Daoy (cell line): ENCODE measurements at regions not wholly inside any gene's neighbourhood (a gene's known extent, or its start where the extent isn't known, plus 50 kb on each side); places are given as distances from the start of the nearest gene placed in this dataset.
"Not testable (repeated sequence)": the region's sequence is repeated elsewhere in the genome, so short reads cannot be mapped to it uniquely, and the experiment has no call there.

Source experiments
- DNase-seq: peaks from one replicate; pipeline ENCODE4 v3.0.0-alpha.2; 2015; ENCODE audit warnings: low read depth

DNA sequence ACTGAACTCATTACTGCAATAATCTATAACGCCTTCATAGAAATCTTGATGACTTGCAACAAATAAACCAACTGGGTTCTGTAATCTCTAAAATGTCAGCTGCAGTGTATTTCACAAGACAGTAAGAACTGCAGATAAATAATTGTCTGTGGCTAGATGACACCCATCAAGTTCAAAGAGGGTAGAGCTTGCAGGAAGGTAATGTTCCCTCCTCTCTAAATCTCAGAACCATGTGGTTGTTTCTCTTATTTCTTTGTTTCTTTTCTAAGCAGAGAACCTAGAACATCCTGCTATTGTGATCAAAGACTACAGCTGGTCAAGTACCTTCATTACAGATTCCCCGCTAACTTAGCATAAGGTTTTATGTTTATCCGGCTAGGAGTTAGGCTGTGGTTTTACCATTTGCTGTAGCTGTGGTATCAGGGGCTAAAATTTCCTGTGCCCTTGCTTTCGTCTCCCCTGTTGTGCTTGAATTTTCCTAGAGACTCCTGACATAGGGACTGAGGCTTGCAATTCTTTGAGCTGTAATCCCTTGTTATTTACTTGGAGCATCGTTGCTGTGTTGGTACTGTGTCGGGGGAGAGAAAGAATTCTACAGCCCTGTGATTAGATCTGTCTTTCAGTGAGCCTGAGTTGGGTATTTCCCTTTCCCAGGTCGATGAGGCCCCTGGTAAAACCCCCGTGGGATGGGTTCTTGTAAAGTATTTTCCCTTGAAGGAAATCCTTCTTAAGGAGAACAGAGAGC, 253.1 kb upstream of the BTG1 start:
- no peak for DNase-seq

DNA sequence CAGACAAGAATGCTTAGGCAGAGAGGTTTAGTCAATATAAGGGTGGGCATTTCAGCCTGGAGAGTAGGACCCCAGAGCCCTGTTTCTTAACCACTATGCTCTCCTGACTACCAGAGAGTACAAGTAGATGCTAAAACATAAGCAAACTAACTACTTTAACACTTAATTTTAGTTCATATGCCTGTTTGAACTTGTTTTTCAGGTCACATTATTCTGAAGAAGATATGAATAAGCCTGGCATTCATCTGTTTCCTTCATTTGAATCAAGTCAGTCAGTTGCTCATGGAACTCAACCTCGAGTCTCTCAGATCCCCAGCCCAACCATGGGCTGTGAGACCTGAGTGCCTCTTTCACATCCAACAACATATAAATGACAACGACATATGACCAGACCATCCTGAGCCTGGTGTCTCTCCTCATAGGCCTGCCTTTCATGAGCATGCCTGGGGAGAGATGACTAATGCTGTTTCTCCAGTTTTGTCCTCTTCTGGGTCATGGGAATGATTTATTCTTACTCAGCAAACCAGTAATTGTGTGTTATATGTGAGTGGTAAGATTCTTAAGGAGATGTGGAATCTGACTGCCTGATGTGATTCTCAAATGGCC, 251.1 kb upstream of the BTG1 start:
- DNase-seq, result peak; percentile 28

DNA sequence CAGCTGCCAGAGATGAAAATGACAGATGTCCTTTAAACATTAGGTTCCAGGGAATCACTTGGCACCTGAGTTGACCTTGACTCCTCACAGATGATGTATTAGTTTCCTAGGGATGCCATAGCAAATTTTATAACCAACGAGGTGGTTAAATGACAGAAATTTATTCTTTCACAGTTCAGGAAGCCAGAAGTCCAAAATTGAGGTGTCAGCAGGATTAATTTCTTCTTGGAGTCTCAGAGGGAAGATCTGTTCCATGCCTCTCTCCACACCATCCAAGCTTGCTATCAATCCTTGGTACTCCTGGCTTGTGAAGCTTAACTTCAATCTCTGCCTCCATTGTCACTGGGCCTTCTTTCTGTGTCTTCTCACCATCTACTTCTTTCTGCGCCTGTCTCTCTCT, 249.7 kb upstream of the BTG1 start:
- no peak for DNase-seq

DNA sequence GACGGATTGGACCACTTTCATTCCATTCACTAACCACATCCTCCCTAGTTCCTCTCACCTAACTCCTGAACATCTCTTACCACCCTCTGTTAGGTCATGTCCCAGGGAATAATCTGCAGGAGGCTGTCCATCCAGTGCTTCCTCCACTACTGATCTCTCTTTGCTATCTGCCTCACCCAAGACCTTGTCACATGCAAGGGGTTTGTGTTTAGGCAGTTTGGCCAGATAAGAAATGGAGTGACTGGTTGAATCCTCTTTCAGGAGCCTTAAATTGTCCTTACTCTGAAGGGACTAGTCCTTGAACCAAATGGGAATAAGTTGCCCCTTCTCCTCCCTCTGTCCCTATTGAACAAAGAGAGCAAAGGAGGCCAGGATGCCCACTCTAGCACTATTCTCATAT, 249.2 kb upstream of the BTG1 start:
- DNase-seq, result no peak

- no peak for DNase-seq
These were observed 247.9 kb upstream of the BTG1 start for GRCh38 chr12:92393504-92393903.

DNA sequence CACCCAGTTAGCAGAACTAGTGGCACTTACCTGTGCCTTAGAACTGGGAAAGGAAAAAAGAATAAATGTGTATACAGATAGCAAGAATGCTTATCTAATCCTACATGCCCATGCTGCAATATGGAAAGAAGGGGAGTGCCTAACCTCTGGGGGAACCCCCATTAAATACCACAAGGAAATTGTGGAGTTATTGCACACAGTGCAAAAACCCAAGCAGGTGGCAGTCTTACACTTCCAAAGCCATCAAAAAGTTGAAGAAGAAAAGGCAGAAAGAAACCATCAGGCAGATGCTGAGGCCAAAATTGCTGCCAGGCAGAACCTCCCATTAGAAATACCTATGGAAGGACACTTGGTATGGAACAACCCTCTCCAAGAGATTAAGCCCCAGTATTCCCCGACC, 246.1 kb upstream of the BTG1 start:
- not testable (repeated sequence) for DNase-seq

DNA sequence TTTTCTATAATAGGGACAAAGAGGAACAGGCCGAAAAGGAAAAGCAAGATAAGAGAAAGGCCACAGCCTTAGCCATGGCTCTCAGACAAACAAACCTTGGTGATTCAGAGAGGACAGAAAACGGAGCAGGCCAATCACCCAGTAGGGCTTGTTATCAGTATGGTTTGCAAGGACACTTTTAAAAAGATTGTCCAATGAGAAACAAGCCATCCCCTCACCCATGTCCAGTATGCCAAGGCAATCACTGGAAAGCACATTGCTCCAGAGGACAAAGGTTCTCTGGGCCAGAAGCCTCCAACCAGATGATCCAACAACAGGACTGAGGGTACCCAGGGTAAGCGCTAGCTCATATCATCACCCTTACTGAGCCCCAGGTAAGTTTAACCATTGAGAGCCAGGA, 243.8 kb upstream of the BTG1 start:
- no peak for DNase-seq

DNA sequence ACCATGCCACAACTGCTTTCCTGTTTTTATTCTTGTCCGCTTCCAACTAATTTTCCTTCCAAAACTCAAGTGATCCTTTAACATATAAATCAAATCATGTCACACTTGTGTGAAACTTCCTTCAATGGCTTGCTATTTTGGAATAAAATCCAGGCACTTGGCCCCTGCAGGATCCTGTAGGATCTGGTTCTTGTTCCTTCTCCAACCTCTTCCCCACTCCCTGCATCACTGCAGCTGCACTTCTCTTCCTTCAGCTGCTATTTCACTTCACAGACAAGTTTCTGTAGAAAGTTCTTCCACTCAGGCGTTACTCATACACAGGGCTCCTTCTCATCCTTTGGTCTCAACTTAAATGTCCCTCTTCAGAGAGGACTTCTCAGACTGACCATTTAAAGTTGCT, 239.7 kb upstream of the BTG1 start:
- no peak for DNase-seq

GRCh38 chr12:92384571-92384970, 238.9 kb upstream of the BTG1 start:
- no peak for DNase-seq

- no peak for DNase-seq
These were observed 236.8 kb upstream of the BTG1 start for GRCh38 chr12:92382383-92382878.

DNA sequence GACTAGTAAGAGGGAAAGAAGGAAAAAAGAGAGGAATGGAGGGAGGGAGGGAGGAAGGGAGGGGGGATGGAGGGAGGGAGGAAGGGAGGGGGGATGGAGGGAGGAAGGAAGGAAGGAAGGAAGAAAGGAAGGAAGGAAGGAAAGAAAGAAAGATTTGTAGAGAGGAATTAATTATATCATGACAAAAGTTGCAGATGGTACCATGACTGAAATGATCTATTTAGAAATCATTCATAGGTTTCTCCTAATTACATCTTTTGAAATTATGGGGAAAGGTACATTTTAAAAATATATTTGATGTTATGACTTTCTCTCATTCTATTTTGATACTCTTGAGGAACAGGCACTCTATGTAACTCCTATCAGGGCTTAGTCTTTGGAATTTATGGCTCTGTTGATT, 236.2 kb upstream of the BTG1 start:
- DNase-seq, result no peak

- DNase-seq, result no peak
These were observed 233.2 kb upstream of the BTG1 start for GRCh38 chr12:92378682-92379479.

DNA sequence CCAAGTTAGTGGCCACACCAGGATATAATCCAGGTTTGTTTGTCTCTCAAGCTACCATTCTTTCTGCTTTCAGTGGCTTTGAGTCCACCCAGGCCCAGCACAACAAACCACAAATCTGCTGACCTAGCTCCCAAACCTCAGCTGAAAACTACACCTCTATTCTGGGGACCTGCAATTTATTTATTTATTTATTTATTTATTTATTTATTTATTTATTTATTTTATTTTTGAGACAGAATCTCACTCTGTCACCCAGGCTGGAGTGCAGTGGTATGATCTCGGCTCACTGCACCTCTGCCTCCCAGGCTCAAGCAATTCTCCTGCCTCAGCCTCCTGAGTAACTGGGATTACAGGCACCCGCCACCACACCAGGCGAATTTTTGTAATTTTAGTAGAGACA, 229.9 kb upstream of the BTG1 start:
- DNase-seq, result not testable (repeated sequence)

DNA sequence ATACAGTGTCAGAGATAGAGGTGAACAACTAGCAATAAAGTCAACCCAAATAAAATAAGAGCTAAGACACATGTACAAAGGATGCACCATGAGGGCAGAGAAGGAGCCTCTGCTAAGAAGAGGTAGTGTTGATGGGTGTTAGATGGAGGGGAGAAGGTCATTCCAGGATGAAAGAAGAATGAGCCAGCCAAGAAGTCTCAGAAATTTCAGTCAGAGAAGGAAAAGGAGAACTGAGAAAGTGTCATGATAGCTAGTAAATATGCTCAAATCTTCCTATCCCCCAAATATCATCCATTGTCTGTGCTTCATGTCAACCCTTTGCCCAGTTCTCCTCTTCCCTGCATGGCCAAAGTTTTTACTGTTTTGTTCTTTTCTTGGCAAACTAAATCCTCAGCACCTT, 225.2 kb upstream of the BTG1 start:
- no peak for DNase-seq

- peak; percentile 42 for DNase-seq
These were observed 224.0 kb upstream of the BTG1 start for GRCh38 chr12:92369636-92370035.

DNA sequence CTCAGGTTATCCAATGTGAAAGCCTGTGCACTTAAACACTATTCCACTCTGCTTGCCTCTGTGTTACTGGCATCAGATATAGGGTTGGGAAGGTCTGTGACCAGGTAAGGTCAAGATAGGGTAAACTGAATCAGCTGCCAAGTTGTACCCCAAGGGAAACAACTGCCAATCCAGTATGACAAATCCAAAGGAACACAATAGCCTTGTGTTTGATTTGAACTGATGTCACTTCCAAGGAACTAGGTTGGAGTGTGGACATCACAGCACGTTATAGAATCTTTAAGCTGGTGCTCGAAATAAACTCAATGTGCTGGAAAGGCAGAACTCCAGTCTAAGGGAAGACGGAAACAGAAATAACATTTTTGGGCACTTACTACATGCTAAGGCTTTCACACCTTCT, 223.4 kb upstream of the BTG1 start:
- DNase-seq, result no peak

- DNase-seq, result no peak
These were observed 220.2 kb upstream of the BTG1 start for GRCh38 chr12:92365836-92366235.

DNA sequence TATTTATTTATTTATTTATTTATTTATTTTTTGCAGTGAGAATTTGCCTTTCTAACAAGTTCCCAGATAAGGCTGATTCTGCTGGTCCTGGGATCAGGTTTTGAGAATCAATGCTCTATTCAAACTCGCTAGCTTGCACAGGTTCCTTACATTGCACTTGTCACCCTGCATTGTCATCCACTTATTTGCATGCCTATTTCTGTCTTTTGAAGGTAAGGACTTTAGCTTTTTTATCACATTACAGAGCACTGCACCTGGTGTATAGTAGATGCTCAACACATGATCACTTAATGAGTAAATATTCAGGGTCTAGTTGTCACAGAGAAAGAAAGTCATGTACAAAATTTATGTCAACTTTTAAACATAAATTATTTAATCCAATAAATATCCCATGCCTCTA, 219.7 kb upstream of the BTG1 start:
- DNase-seq, result no peak

DNA sequence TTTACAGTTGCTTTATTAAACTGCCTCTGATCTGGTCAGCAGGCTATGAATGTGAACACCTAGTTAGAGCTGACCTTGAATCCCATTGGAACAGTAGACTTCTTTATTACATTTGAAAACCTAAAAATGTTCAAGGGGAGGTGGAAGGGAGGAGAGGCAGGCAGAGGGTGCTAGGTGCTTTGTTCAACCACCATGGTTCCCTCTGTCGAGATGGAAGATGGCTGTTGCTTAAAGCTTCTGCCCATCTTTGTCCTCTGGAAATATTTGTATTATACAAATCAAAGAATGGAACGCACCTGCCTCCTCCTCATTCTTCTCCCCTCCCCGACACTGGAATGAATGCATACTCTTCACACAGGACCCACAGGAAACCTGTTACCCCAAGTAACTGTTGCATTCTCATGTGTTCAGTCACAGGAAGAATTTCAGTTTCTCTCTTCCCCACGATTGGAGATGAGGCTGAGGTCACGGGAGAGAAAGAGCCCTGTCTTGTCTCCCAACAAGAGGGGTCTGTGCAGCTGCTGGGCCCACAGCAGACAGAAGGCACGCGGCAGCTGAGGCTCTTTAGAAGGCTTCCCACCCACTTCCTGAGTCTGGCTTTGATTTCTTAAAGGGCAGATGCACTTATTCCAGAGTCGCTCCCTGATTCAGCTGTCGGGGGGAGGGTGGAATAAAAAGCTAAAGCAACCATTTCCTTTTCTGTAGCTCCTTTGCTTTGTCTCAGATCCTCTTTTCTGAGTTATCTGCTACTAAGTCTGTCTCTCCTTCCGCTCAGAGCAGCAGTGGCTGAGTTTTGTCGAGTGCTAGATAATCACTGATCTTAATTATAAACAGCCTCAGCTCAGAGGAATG, 217.9 kb upstream of the BTG1 start:
- peak; percentile 42 for DNase-seq

GRCh38 chr12:92362785-92363184, 217.1 kb upstream of the BTG1 start:
- DNase-seq, result no peak

DNA sequence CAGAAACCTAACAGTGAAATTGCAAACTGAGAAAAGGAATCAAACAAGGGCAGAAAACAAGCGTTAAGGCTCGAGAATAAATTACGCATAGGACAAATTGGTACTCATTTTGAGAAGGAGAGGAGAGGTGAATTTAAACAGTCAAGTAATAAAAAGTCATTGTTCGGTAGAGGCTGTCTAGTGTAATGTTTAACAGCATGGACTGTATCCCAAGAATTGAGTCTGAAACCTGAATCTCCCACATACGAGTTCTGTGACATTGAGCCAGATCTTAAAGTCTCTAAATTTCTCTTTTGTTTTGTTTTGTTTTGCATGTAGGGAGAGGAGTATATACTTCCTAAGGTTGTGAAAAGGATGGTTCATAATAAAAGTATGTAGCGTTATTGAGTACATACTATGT, 216.5 kb upstream of the BTG1 start:
- no peak for DNase-seq

DNA sequence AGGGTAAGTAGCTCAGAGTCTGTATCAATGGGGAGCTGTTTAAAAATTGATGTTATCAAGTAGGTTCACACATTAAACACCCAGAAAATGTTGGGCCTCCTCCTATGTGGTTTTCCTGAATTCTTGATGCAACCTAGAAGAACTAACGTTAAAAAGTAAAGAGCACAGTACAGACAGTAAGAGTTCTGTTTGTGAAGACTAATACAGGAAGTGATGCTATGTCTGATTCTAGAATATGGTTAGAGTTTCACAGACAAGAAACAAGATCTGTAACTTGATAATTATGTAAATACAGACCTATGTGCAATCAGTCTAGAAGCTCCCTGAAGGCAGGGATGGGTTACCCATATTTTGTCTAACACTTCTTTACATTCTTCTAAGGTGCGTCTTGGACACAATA, 214.9 kb upstream of the BTG1 start:
- no peak for DNase-seq
